Activated CD4-positive, alpha-beta T cell treated with anti-CD3 and anti-CD28 coated beads, Interleukin-2, amount 10 ng/mL, durations not matched to agents 24 days and 14 days (primary cell): ENCODE measurements at regions not wholly inside any gene's neighbourhood (a gene's known extent, or its start where the extent isn't known, plus 50 kb on each side); places are given as distances from the start of the nearest gene placed in this dataset.

ENCODE experiments used
- DNase-seq: peaks from one replicate; pipeline ENCODE4 v3.0.0; 2022
- H3K27ac Mint-ChIP-seq: one replicate; pipeline ENCODE4 v1.8.0; 2022; ENCODE audit warnings: mild to moderate bottlenecking, mixed read lengths
- H3K27me3 Mint-ChIP-seq: one replicate; pipeline ENCODE4 v1.8.0; 2022; ENCODE audit warnings: mixed read lengths
- H3K36me3 Mint-ChIP-seq: one replicate; pipeline ENCODE4 v1.8.0; 2022; ENCODE audit warnings: low read depth, mild to moderate bottlenecking, mixed read lengths
- H3K4me1 Mint-ChIP-seq: one replicate; pipeline ENCODE4 v1.8.0; 2021; ENCODE audit warnings: mixed read lengths
- H3K4me3 Mint-ChIP-seq: one replicate; pipeline ENCODE4 v1.8.0; 2022; ENCODE audit warnings: mild to moderate bottlenecking, moderate library complexity, mixed read lengths
- H3K9me3 Mint-ChIP-seq: one replicate; pipeline ENCODE4 v1.8.0; 2021; ENCODE audit warnings: mixed read lengths
- intact Hi-C: fragments of 100-400 bp; cut with micrococcal nuclease; formaldehyde crosslinking; loops from one replicate; pipeline ENCODE4 v1.15.1; 2023

DNA sequence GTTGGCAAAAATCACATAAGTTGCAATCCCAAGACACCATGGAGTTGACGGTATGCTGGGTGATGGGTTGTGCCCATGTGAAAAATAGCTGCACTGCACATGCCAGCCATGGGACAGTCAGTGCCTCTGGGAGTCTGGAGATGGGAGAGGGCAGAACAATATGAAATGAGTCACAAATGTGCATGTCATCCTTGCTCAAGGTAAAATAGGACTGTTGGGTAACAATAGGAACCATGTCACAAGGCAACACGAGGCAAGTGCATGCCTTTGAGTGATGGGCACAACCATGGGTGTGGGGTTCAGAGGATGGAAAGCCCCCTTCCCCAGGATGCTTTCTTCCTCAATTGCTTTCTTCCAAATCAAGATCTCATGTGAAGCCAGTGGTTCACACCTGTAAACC lies 70.5 kb upstream of the PIM1 start:
- Mint-ChIP-seq H3K27me3 (no peaks in the 10 kb centered on the region), H3K36me3 (no peaks in the 10 kb centered on the region), H3K4me3 (no peak overlapping the region), H3K4me1 (peaks cover 23% of the 10 kb centered on the region), H3K27ac (no peak overlapping the region), H3K9me3 (no peaks in the 10 kb centered on the region)
- DNase-seq, result no peak
- intact Hi-C loops, result no loop called here

GRCh38 chr6:37100745-37101144 lies 69.2 kb upstream of the PIM1 start:
- Mint-ChIP-seq H3K27ac (no peak overlapping the region), H3K27me3 (no peaks in the 10 kb centered on the region), H3K9me3 (no peaks in the 10 kb centered on the region), H3K4me3 (no peak overlapping the region), H3K4me1 (peaks cover 34% of the 10 kb centered on the region), H3K36me3 (no peaks in the 10 kb centered on the region)
- DNase-seq, result no peak
- intact Hi-C loops, result no loop called here

DNA sequence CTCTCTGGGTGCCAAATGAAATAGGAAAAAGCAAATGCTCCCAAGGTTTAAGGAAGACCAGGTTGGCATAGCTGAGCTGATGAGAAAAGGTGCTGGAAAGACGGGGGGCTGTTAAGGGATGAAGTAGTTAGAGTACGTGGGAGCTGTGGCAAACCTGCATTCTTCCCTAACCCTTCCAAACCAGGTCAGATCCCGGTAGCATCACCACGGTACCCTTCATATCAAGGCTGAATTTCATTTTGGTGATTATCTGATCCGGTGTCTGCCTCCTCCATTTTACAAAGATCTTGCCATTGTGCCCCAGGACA lies 68.0 kb upstream of the PIM1 start:
- peak overlapping the region; percentile 69 for H3K4me3 Mint-ChIP-seq
- no peaks in the 10 kb centered on the region for H3K27me3 Mint-ChIP-seq
- peaks cover 36% of the 10 kb centered on the region for H3K4me1 Mint-ChIP-seq
- no peak for DNase-seq
- intact Hi-C loops, result loop anchor here (1.0 to 2.0 kb wide), 2 partner anchors 8 to 35 kb away; no protein-coding TSS in a partner anchor
- H3K36me3 Mint-ChIP-seq, result no peaks in the 10 kb centered on the region
- no peaks in the 10 kb centered on the region for H3K9me3 Mint-ChIP-seq
- peak overlapping the region; percentile 92 for H3K27ac Mint-ChIP-seq

GRCh38 chr6:37102299-37103168 lies 67.4 kb upstream of the PIM1 start:
- no peaks in the 10 kb centered on the region for H3K9me3 Mint-ChIP-seq
- H3K27ac Mint-ChIP-seq, result peak overlapping the region; percentile 92
- H3K36me3 Mint-ChIP-seq, result no peaks in the 10 kb centered on the region
- no peaks in the 10 kb centered on the region for H3K27me3 Mint-ChIP-seq
- DNase-seq, result peak; percentile 93
- peak overlapping the region; percentile 69 for H3K4me3 Mint-ChIP-seq
- peaks cover 36% of the 10 kb centered on the region for H3K4me1 Mint-ChIP-seq
- intact Hi-C loops, result loop anchor here (1.0 to 2.0 kb wide), 3 partner anchors 8 to 67 kb away; no protein-coding TSS in a partner anchor

DNA sequence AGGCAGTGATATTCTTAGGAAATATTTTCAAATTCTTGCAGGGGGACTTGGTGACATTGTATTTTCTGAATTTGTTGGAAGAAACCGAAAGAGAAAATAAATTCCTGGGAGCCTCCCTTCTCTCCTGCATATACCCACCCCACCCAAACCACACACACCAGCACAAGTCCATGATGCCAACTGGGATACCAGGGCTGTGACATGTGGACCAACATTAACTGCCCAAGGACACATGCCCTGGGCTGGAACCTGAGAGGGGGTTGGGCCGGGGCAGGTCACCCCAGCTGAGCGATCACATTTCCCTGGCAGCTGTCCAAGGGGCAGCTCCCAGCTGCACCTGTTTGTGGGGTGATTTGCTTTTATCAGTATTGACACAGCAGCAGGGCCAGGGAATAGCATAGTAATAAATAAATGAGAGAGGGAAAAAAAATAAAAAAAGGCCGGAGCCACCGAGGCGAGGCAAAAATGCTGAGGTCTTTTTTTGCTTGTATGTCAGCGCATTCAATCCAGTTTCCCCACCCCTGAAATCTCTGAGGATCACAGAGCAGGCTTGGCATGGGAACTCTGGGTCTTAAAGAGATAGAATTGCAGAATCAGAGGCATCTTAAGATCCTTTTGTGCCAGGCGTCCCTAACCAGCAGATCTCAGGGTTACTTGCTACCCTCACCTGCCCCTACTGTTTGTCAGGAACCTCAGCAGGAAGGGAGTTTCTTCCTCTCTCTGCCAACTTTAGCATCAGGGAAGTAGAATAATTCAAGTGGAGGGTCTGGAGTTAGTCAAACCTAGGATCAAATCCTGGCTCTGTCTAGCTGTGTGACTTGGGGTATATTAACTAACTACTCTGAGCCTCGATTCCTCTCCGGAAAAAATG lies 66.5 kb upstream of the PIM1 start:
- intact Hi-C loops, result loop anchor here (1.0 to 2.0 kb wide), 2 partner anchors 33 to 66 kb away; no protein-coding TSS in a partner anchor
- Mint-ChIP-seq H3K9me3 (no peaks in the 10 kb centered on the region), H3K4me1 (peaks cover 36% of the 10 kb centered on the region), H3K27ac (peak overlapping the region; percentile 75), H3K36me3 (no peaks in the 10 kb centered on the region), H3K4me3 (peak overlapping the region; percentile 69), H3K27me3 (no peaks in the 10 kb centered on the region)
- DNase-seq, result peak; percentile 68

GRCh38 chr6:37104824-37105147 lies 65.2 kb upstream of the PIM1 start:
- intact Hi-C loops, result no loop called here
- H3K27me3 Mint-ChIP-seq, result no peaks in the 10 kb centered on the region
- no peak for DNase-seq
- peak overlapping the region; percentile 32 for H3K27ac Mint-ChIP-seq
- no peak overlapping the region for H3K4me3 Mint-ChIP-seq
- no peaks in the 10 kb centered on the region for H3K36me3 Mint-ChIP-seq
- H3K9me3 Mint-ChIP-seq, result no peaks in the 10 kb centered on the region
- H3K4me1 Mint-ChIP-seq, result peaks cover 36% of the 10 kb centered on the region

GRCh38 chr6:37105148-37106050 lies 64.6 kb upstream of the PIM1 start:
- Mint-ChIP-seq H3K36me3 (no peaks in the 10 kb centered on the region), H3K4me3 (no peak overlapping the region), H3K9me3 (no peaks in the 10 kb centered on the region), H3K4me1 (peaks cover 40% of the 10 kb centered on the region), H3K27me3 (no peaks in the 10 kb centered on the region), H3K27ac (no peak overlapping the region)
- intact Hi-C loops, result no loop called here
- DNase-seq, result no peak

GRCh38 chr6:37106051-37106363 lies 63.9 kb upstream of the PIM1 start:
- Mint-ChIP-seq H3K4me1 (peaks cover 44% of the 10 kb centered on the region), H3K27ac (no peak overlapping the region), H3K4me3 (no peak overlapping the region), H3K27me3 (no peaks in the 10 kb centered on the region), H3K9me3 (no peaks in the 10 kb centered on the region), H3K36me3 (no peaks in the 10 kb centered on the region)
- intact Hi-C loops, result no loop called here
- no peak for DNase-seq

GRCh38 chr6:37106554-37106953 lies 63.4 kb upstream of the PIM1 start:
- Mint-ChIP-seq H3K36me3 (no peaks in the 10 kb centered on the region), H3K4me3 (no peak overlapping the region), H3K9me3 (no peaks in the 10 kb centered on the region), H3K4me1 (peaks cover 45% of the 10 kb centered on the region), H3K27me3 (no peaks in the 10 kb centered on the region), H3K27ac (no peak overlapping the region)
- intact Hi-C loops, result no loop called here
- DNase-seq, result no peak

DNA sequence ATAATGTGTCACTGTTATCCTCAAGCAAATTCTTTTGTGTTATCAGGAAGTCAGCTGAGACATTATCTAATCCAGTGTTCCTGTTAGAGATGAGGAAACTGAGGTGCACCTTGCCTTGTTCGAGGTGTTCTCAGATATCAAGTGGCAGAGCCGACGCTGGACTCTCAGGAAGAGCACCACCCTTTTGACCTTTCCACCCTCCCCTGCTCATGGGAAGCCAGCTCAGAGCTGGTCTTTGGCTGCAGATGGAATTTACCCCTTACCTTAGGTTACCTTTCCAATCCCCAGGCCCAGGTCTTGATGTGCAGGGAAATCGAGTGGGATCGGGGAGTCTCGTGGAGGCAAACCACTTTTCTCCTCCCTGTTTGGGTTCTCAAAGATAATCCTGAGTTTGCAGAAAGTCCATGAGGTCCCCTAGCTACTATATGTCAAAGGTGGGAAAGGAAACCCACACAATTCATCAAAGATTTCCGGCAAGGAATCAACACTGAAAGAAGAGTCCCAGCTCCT lies 62.9 kb upstream of the PIM1 start:
- no peaks in the 10 kb centered on the region for H3K36me3 Mint-ChIP-seq

DNA sequence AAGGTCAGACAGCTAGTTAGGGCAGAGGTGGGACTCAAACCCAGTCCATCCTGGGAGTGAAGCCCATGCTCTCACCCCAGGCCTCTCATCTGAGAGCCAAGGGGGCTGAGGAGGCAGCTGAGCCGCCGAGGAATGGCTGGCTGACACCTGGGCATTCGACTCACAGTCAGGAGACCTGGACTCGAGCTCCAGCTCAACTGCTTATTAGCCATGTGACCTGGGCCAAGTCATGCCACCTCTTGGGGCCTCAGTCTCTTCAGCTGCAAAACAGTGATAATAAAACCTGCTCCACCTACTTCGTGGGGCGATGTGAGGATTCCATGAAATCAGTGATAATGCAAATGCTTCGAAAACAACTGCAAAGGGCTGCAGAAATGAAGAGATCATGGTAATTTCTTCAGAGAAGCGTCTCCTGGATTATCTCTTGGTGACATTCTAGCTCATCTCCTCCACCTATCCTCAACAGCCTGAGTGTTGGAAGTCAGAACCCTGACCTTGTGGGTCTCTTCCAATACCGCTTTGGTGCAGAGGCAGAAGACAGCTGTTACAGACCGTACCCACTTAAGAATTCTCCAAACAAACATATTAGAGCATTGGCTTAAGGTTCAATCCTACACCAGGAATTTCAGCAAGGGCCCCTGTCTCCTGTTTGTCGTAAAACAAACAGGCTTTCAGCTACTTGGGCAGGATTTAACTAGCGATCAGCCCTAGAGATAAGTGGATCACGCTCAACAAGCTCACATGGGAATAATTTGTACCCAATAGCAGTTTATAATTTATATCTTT lies 60.0 kb upstream of the PIM1 start:
- Mint-ChIP-seq H3K36me3 (no peaks in the 10 kb centered on the region), H3K27ac (peak overlapping the region; percentile 58), H3K27me3 (peaks cover under 1% of the 10 kb centered on the region), H3K4me1 (peaks cover 22% of the 10 kb centered on the region), H3K9me3 (no peaks in the 10 kb centered on the region), H3K4me3 (no peak overlapping the region)
- intact Hi-C loops, result loop anchor here (1.0 to 2.0 kb wide), 4 partner anchors 8 to 63 kb away; no protein-coding TSS in a partner anchor
- no peak for DNase-seq

More for the DNA sequence above, 62.9 kb upstream of the PIM1 start:
- H3K4me3 Mint-ChIP-seq, result no peak overlapping the region
- peaks cover 42% of the 10 kb centered on the region for H3K4me1 Mint-ChIP-seq
- intact Hi-C loops, result no loop called here
- DNase-seq, result no peak
- no peaks in the 10 kb centered on the region for H3K9me3 Mint-ChIP-seq
- no peak overlapping the region for H3K27ac Mint-ChIP-seq
- H3K27me3 Mint-ChIP-seq, result no peaks in the 10 kb centered on the region

GRCh38 chr6:37110500-37111461 lies 59.2 kb upstream of the PIM1 start:
- Mint-ChIP-seq H3K27ac (peak overlapping the region; percentile 76), H3K27me3 (peaks cover 2% of the 10 kb centered on the region), H3K9me3 (no peaks in the 10 kb centered on the region), H3K4me3 (no peak overlapping the region), H3K4me1 (peaks cover 13% of the 10 kb centered on the region), H3K36me3 (no peaks in the 10 kb centered on the region)
- intact Hi-C loops, result loop anchor here (1.0 to 2.0 kb wide), 4 partner anchors 8 to 62 kb away; no protein-coding TSS in a partner anchor
- DNase-seq, result peak; percentile 69
